C1 segment of cervical spinal cord (tissue), 14 donors: ENCODE measurements at regions not wholly inside any gene's neighbourhood (a gene's known extent, or its start where the extent isn't known, plus 50 kb on each side); places are given as distances from the start of the nearest gene placed in this dataset.
"Not testable (repeated sequence)": the region's sequence is repeated elsewhere in the genome, so short reads cannot be mapped to it uniquely, and the experiment has no call there.

Source experiments
- DNase-seq, 14 donors: peaks; one replicate each; lab custom pipeline; 2025; lab: John Stamatoyannopoulos, UW

DNA sequence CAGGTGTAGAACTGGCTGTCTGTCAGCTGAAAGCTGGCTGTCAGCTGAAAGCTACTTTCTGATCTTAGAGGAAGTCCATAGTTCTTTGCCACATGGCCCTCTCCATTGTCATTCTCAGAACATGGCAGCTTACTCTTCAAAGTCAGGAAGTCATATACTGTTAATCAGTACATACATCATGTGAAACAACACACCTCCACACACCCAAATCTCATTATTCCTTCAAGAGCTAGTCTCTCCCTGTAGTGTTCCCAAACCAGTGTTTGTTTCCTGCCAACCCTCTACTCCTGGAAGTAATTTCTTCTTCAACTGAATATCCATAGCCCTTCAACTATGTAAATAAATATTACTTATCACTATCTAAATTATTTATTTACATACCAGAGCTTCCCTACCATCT lies 58.9 kb downstream of the OR5AK2 start:
- DNase-seq = no peak

DNA sequence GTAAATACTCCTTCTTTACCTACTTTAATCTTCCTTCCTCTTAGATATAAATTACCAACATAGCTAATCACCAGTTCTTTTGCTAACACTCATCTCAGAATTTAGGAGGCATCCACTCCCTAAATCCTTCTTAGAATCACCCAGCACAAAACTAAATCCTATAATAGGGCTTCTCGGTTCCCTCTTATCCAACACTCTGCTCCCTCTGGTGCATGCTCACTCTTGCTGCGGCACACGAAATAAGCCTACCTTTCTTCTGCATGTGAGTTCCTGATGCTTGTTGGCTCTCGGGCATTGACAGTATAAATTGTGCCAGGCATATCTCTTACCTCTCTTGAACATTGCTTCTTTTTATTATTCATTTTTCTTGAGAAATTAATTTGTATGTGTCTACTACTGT lies 61.0 kb downstream of the OR5AK2 start:
- no peak for DNase-seq

DNA sequence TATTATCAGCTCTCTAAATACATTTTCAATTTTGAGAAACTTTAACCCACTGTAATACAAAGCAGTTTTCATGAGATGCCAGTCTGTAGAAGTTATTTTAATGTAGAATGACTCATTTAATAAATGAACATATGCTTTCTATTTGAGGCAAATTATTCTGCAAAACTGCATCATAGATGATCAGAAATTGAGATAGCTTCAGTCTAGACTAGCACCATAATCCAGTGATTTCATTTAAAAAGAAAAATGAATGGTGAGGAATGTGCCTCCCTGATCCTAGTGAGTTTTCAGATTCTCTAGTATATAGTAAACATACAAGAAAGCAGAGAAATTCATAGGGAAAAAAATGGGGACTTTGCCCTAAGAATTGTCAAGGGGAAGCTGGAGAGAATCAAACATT lies 66.1 kb downstream of the OR5AK2 start:
- no peak for DNase-seq

DNA sequence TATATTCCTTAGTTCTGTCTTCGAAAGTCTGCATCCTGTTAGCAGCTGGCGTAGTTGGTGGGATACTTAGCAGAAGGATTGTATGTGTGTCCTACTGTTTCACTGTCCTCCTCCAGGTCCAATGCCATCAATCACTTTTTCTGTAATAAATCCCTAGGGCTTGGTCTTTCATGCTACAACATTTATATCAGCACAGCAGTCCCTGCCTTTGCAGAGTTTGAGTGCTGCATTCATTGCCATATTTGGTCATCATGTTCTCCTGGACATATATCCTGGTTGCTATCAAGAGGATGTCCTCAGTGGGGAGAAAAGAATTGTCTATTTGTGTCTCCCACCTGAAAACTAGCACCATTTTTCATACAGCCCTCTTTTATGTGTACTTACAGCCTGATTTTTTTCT lies 67.0 kb downstream of the OR5AK2 start:
- no peak for DNase-seq

DNA sequence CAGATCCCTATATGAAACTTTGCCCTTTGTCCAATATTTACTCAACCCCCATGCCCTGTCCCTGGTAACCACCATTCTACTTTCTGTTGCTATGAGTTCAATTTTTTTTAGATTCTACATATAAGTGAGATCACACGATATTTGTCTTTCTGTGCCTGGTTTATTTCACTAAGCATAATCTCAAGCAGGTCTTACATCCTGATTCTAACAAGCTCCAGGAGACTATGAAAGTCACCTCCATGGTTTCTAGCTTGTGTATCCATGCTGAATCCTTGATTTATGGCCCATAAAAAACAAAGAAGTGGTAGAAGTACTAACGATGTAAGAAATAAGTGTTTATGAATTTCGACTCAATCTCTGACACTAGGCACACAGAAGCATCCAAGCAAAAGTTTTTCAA lies 68.0 kb downstream of the OR5AK2 start:
- no peak for DNase-seq

DNA sequence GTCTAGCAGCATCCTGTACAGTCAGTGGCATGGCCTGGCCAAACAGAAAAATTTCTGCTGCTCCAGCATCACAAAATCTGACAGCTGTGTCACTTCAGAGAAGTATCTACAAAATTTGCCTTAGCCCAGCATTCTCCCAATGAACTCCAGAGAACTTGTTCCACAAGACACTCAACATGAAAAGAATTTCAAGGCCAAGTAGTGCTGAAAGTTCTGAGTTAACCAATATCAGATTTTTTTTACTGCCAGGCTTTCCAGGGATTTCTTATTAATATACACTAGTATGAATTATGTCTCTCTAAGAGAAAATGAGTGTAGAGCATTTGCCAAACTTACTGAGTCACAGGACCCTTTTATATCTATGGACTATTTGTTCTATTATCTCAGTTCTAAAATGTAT lies 68.8 kb downstream of the OR5AK2 start:
- DNase-seq = no peak

DNA sequence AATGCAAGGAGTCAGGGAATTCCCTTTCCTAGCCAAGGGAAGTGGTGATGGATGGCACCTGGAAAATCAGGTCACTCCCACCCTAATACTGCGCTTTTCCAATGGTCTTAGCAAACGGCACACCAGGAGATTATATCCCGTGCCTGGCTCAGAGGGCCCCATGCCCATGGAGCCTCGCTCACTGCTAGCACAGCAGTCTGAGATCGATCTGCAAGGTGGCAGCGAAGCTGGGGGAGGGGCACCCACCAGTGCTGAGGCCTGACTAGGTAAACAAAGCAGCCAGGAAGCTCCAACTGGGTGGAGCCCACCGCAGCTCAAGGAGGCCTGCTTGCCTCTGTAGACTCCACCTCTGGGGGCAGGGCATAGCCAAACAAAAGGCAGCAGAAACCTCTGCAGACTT lies 74.2 kb downstream of the OR5AK2 start:
- not testable (repeated sequence) for DNase-seq

DNA sequence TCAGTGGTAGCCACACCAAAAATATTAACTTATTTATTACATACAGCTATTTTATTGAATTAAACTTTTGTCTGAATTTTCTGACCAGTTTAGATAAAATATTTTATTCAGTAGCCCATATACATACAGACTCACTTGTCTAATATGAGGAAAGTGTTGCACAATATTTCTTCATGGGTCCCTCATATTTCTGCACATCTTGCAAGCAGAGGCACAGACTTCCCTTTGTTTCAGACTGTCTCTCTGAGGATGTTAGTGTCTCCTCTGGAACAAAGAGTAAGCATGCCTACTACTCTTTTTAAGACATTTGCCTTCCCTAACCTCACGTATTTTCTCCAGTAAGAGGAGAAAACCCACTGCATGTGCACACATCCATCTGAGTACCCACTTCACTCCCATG lies 81.2 kb downstream of the OR5AK2 start:
- DNase-seq = no peak

DNA sequence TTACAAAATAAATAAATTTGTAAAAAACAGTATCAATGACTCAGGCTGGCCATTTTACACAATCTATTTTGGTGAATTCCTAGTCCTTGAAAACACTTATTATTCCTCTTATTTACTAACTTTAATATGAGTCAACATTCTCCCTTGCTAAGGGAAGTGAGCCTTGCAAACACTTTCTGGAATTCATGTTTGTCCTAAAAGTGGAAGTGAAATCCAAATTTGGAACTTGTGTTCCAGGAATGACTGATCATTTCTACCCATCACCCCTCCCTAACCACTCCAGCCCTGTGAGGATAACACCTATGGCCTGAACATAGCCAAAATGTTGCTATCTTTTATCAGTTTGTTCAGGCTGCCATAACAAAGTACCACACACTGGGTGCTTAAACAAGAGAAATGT lies 83.1 kb downstream of the OR5AK2 start:
- no peak for DNase-seq

DNA sequence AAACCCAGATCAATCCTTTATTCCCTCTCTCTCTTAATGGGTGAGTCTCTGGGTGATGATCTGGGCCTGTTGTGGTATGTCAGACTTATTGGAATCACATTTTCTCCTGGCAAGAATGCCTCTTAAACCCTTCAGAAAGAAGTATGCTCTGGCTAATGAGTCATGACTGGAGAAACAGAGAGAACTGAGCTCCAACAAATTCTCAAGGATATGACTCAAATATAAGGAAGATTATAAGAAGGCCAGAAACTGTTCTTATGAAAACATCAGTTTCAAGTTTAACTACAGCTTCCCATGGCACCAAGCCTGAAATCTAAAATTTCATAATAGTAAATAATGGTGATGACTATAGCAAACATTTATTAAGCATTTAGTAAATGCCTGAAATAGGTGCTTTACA lies 83.9 kb downstream of the OR5AK2 start:
- peak in 1 of 14 donors; percentile 4 for DNase-seq

DNA sequence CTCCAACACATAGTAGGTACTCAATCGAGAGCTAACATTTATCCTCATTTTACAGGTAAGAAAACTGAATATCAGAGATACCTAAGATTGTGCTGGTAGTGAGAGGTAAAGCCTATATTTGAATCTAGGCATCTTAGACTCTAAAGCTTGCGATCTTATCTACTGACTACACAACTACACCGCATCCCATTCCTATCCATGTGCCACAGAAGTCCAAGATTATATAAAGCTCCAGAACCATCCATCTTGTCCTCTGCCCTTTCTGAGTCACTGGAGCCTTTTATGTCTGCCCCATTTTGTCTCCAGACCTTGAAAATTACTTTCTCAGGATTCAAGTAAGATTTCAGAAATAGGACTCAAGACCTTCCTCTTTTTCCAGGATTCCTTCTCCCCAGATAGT lies 84.4 kb downstream of the OR5AK2 start:
- DNase-seq = no peak

DNA sequence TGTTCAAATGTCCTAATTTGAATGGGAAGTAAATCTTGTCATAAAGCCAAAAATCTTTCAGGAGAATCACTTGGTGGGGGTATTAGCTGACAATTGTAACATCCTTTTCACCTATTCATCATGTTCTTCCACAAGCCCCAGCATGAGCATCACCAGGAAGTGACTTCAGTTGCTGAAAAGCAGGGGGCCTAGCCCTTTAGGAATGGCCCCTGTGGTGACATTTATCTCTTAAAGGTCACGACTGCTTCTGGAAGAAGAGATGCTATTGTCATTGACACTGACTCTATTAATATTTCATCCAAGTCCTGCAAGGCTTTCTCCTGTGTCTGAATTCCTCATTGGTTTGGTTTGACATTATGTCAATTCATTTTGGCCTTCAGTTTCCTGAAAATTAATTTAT lies 92.6 kb downstream of the OR5AK2 start:
- no peak for DNase-seq

DNA sequence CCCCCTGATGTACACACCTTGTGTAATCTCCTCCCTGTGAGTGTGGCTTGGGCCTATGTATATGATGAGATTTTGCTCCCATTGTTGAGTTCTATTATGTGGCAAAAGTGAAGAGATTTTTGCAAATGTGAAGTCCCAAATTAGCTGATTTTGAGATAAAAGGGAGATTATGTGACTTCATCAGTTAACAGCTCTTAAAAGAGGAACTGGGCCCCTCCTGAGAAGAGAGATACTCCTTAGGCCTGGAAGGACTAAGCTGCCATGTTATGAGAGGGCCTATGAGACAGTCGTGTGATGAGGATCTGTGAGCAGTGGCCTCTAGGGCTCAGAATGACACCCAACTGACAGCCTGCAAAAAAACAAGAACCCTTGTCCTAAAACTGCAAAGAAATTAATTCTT lies 93.4 kb downstream of the OR5AK2 start:
- DNase-seq = no peak

DNA sequence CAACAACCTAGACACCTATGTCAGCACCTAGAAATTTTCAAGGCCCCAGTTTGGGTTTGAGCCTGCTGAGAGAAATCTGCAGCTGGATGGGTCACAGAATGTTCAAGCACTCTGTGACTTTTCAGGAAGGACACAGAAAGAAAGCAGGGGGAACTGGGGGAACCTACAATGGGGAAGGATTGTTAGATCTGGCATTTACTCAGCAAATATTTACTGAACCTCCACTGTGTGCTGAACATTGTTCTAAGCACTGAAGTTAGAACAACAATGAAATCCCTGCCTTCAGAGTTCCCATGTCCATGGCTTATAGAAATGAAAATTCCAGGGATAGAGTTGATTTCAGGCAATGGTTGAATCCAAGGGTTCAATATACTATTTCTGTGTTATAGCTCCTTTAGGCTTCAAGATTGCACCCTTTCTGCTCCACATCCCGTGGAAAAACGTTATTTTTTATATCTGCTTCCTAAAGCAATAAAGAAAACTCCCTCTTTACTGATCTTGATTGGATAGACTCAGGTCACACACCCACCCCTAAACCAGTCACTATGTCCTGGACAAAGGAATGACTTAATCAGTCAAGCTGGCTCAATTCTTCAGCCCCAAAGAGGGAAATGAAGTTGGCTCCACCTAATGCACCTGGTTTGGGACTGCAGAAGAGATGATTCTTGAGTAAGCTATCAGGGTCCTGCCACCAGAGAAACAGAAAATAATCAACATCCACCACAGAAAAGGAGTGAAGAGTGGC lies 95.1 kb downstream of the OR5AK2 start:
- DNase-seq = no peak

DNA sequence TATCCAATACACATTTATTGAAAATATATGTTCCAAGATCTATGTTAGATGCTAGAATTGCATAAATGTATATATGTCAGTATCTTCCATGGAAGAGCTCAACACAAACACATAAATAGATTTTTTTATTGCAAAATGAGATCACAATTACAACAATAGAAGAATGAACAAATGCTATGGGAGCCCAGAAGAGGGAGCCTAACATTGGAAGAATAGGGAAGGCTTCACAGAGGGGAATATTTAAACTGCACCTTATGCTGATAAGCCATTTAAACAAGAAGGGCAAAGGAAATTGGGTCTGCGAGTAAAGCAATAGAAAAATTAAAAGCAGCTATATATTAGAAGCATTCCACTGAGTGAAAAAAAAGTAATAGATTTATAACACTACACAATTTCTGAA lies 96.1 kb upstream of the LRRC55 start:
- no peak for DNase-seq

DNA sequence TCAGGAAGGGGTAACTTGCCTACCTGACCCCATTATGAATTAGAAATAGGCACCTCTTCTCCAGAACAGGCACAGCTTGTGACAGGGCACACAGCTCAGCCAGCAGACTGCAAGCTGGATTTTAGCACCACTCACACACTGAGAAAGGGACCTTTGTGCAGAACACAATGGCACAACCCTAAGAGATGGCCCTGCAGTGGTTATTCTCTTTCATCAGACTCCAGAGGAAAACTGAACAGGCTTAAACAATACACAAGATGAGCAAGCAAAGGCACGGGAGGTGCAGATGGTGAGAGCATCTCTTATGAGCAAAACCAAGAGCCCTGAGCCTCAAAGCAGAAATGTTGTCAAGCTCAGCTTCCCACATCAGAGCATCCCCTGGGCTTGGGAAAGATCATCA lies 93.8 kb upstream of the LRRC55 start:
- peak in 8 of 14 donors; percentile 1 to 13 (median 5) for DNase-seq

DNA sequence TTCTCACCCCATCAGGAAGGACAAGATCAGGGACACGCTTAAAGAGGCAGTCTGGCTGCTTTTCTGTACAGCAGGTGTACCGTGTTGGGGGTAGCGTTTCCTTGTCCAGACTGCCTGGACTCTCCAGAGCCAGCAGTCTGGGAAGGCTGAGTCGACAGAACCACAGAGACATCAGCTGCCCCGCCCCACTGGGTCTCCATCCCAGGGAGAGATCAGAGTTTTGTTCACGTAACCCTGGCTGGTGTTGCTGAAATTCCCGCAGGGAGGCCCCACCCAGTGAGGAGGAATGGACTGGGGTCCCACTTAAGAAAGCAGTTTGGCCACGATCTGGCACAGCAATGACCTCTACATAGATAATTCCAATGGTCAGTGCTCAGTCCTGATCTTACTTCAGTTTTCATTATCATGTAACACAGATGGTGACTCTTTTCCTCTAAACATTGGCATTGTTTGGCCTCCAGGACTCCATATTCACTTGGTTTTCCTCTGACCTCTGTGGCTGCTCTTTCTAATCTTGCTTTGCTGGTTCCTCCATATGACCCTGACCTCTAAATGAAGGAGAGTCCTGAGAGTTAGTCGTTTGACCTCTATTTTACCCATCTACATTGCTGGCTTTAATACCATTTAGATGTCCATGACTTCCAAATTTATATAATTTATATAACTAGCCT lies 89.6 kb upstream of the LRRC55 start:
- DNase-seq = no peak

DNA sequence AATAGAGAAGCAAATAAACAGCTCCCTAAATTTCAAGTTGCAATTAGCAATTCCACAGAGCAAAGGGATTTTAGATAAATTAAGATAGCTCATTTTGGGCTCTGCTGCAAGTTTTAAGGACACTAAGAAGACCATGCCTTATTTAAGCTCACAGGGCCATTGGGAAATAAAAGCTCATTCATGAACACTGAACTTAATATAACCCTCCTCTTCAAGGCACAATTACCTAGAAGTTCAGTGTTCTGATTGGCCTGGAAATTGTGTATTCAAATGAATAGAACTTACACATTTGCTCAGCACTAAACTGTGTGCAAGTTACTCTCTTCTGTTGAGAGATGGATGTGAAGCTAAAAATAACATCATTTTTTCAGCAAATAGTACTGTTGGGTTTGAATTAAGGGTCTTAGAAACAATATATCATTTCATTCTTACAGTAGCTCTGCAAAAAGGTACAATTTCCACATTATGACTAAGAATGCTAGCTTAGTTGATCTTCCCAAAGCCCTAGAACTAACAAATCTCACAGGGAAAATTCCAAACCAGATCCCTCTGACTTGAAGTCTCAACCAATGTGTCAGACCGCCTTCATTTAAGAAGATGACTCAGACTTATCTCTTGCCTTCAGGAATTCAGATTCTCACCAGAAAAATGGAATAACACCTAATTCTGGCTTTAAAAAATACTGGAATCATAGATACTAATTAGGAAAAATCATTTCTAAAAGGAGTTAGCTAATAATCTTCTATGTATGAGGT lies 87.4 kb upstream of the LRRC55 start:
- DNase-seq = no peak

DNA sequence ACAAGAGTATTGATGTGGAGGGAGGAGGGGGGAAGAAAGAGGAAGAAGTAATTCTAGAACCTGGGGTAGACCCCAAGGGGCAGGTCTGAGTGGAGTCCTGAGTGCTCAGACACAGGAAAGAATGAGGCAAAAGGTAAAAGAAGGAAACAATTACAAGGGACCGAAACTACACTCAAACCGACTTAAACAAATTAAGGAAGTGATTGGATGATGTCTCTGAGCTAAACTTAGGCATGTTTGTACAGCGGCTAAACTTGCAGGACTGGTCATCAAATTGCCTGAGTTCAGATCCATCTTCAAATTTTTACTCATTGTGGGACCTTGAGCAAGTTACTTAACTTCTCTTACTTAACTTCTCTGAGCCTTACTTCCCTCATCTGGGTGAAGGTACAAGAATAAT lies 86.3 kb upstream of the LRRC55 start:
- DNase-seq = no peak

DNA sequence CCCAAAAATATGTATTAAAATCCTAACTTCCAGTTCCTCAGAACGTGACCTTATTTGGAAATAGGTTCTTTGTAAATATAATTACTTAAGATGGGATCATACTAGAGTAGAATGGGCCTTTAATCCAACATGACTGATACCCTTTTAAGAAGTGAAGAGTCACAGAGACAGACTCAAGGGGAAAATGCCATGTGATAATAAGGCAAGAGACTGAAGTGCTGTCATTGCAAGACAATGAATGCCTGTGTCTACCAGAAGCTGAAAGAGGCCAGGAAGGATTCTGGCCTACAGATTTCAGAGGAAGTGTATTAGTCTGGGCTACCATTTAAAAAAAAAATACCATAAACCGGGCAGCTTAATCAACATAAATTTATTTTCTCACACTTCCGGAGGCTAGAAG lies 85.9 kb upstream of the LRRC55 start:
- DNase-seq = no peak

DNA sequence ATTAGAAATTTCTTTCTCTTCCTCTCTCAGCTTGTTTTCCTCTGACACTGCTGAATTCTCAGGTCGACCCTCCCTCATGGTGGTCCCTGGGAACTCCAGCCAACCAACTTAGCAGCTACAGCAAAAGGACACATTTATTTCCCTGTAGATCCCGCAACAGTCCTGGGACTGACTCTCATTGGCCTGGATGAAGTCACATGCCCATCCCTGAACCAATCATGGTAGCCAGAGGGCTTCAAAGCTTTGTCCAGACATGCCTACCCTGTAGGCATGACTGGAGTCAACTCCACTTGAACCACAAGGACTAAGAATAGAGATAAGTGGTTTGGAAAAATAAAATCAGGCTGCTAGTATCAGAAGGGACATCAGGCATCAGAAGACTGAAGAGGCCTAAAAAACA lies 84.6 kb upstream of the LRRC55 start:
- DNase-seq = no peak

DNA sequence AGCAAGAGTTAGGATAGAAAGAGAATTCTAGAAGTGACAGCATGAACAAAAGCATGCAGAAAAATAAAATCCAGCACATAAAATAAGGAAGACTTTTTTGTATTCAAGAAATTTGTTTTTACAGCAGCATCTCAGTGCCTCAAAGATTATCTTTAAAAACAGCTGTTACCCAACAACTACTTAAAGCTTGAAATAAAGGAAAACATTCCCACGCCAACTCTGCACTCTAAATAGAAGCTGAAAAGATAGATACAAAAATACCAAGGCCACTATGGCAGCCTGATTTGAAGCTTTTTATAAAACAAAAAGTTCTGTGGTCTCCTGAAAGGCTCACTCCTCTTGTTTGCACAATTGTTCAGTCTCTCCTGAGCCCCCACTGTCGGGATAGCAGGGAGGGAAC lies 83.6 kb upstream of the LRRC55 start:
- no peak for DNase-seq
